ENCODE measurements at regions not wholly inside any gene's neighbourhood (a gene's known extent, or its start where the extent isn't known, plus 50 kb on each side); places are given as distances from the start of the nearest gene placed in this dataset.

DNA sequence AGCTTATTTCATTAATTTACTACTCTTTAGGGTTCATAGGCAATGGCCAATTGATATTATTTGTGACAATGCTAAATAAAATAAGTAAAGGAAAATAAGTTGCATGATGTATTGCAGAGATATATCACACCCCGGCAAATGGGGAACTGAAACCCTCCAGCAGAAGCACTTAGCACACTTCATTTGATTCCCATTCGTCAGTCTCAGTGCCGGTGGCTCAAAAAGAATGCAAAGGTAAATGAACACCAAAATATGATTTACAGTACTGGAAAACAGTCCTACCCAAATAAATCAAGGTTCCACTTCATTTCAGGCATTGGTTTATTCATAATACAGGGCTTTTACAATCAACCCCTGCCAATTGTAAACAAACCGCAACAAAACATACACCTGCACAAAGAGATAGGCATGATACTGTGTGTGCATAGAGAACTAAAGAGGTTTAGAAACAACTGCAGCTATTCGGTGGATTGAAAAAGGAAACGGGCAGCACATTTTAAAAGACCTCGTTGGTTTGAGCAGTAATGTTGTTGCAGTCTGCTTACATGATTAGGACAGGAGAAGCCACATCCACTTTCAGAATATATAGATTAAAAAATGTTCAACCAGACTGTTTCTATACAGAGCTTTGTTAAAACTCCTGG lies 1019.2 kb downstream of the TTLL7 start (continued):
- TF ChIP-seq, protein P1, sequence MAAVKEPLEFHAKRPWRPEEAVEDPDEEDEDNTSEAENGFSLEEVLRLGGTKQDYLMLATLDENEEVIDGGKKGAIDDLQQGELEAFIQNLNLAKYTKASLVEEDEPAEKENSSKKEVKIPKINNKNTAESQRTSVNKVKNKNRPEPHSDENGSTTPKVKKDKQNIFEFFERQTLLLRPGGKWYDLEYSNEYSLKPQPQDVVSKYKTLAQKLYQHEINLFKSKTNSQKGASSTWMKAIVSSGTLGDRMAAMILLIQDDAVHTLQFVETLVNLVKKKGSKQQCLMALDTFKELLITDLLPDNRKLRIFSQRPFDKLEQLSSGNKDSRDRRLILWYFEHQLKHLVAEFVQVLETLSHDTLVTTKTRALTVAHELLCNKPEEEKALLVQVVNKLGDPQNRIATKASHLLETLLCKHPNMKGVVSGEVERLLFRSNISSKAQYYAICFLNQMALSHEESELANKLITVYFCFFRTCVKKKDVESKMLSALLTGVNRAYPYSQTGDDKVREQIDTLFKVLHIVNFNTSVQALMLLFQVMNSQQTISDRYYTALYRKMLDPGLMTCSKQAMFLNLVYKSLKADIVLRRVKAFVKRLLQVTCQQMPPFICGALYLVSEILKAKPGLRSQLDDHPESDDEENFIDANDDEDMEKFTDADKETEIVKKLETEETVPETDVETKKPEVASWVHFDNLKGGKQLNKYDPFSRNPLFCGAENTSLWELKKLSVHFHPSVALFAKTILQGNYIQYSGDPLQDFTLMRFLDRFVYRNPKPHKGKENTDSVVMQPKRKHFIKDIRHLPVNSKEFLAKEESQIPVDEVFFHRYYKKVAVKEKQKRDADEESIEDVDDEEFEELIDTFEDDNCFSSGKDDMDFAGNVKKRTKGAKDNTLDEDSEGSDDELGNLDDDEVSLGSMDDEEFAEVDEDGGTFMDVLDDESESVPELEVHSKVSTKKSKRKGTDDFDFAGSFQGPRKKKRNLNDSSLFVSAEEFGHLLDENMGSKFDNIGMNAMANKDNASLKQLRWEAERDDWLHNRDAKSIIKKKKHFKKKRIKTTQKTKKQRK (IDR thresholded peaks at IDR 0.05; ENCODE audit: low read depth, low read length): no peak
- TF ChIP-seq RAD21 (IDR thresholded peaks at IDR 0.05; ENCODE audit: insufficient read depth, low read depth, low read length): no peak
- TF ChIP-seq GATAD2B (conservative IDR thresholded peaks at IDR 0.05; ENCODE audit: low read depth): no peak
- 0 out of 2 replicates have a peak, but pooled peaks have one; percentile 14 for TF ChIP-seq RUNX3 (IDR thresholded peaks at IDR 0.05; ENCODE audit: low read length)
- TF ChIP-seq, protein P2, sequence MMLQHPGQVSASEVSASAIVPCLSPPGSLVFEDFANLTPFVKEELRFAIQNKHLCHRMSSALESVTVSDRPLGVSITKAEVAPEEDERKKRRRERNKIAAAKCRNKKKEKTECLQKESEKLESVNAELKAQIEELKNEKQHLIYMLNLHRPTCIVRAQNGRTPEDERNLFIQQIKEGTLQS (IDR thresholded peaks at IDR 0.05; ENCODE audit: borderline replicate concordance, extremely low read depth, low read depth, low read length): no peak
- no peak for TF ChIP-seq HDGF (IDR thresholded peaks at IDR 0.05)
- 0 out of 2 replicates have a peak, but pooled peaks have one; percentile 60 for TF ChIP-seq RCOR1 (conservative IDR thresholded peaks at IDR 0.05; ENCODE audit: low read depth, low read length)
- TF ChIP-seq EZH2 (IDR thresholded peaks at IDR 0.05; ENCODE audit: borderline replicate concordance, control insufficient read depth, low read depth, low read length): no peak
- TF ChIP-seq CBX5 (IDR thresholded peaks at IDR 0.05; ENCODE audit: low read depth): no peak
- TF ChIP-seq HDAC6 (IDR thresholded peaks at IDR 0.05; ENCODE audit: unreplicated experiment): no peak
- peak; percentile 89 for TF ChIP-seq IRF4 (IDR thresholded peaks at IDR 0.05; ENCODE audit: low read depth, low read length)
- no peak for TF ChIP-seq EGR1 (IDR thresholded peaks at IDR 0.05; ENCODE audit: borderline replicate concordance in 1 of 2, low read depth in 2 of 2, low read length in 2 of 2)
- TF ChIP-seq BCL11A (IDR thresholded peaks at IDR 0.05; ENCODE audit: low read depth, low read length): 0 out of 2 replicates have a peak, but pooled peaks have one; percentile 24
- TF ChIP-seq STAT1 (conservative IDR thresholded peaks at IDR 0.05): no peak
- no peak for TF ChIP-seq POU2F2 (IDR thresholded peaks at IDR 0.05; ENCODE audit: borderline replicate concordance, low read depth, low read length)
- TF ChIP-seq, protein P3, sequence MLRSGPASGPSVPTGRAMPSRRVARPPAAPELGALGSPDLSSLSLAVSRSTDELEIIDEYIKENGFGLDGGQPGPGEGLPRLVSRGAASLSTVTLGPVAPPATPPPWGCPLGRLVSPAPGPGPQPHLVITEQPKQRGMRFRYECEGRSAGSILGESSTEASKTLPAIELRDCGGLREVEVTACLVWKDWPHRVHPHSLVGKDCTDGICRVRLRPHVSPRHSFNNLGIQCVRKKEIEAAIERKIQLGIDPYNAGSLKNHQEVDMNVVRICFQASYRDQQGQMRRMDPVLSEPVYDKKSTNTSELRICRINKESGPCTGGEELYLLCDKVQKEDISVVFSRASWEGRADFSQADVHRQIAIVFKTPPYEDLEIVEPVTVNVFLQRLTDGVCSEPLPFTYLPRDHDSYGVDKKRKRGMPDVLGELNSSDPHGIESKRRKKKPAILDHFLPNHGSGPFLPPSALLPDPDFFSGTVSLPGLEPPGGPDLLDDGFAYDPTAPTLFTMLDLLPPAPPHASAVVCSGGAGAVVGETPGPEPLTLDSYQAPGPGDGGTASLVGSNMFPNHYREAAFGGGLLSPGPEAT (IDR thresholded peaks at IDR 0.05; ENCODE audit: low read depth): no peak
- TF ChIP-seq ETV6 (conservative IDR thresholded peaks at IDR 0.05 in 1 of 2, IDR thresholded peaks at IDR 0.05 in 1 of 2; ENCODE audit: borderline replicate concordance in 1 of 2, low read depth in 1 of 2): no peak
- TF ChIP-seq MXI1 (IDR thresholded peaks at IDR 0.05; ENCODE audit: low read depth, low read length): no peak
- TF ChIP-seq PAX5 (IDR thresholded peaks at IDR 0.05; ENCODE audit: borderline replicate concordance, low read depth, low read length): peak; percentile 83
- TF ChIP-seq, protein P4, sequence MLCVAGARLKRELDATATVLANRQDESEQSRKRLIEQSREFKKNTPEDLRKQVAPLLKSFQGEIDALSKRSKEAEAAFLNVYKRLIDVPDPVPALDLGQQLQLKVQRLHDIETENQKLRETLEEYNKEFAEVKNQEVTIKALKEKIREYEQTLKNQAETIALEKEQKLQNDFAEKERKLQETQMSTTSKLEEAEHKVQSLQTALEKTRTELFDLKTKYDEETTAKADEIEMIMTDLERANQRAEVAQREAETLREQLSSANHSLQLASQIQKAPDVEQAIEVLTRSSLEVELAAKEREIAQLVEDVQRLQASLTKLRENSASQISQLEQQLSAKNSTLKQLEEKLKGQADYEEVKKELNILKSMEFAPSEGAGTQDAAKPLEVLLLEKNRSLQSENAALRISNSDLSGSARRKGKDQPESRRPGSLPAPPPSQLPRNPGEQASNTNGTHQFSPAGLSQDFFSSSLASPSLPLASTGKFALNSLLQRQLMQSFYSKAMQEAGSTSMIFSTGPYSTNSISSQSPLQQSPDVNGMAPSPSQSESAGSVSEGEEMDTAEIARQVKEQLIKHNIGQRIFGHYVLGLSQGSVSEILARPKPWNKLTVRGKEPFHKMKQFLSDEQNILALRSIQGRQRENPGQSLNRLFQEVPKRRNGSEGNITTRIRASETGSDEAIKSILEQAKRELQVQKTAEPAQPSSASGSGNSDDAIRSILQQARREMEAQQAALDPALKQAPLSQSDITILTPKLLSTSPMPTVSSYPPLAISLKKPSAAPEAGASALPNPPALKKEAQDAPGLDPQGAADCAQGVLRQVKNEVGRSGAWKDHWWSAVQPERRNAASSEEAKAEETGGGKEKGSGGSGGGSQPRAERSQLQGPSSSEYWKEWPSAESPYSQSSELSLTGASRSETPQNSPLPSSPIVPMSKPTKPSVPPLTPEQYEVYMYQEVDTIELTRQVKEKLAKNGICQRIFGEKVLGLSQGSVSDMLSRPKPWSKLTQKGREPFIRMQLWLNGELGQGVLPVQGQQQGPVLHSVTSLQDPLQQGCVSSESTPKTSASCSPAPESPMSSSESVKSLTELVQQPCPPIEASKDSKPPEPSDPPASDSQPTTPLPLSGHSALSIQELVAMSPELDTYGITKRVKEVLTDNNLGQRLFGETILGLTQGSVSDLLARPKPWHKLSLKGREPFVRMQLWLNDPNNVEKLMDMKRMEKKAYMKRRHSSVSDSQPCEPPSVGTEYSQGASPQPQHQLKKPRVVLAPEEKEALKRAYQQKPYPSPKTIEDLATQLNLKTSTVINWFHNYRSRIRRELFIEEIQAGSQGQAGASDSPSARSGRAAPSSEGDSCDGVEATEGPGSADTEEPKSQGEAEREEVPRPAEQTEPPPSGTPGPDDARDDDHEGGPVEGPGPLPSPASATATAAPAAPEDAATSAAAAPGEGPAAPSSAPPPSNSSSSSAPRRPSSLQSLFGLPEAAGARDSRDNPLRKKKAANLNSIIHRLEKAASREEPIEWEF (IDR thresholded peaks at IDR 0.05; ENCODE audit: insufficient replicate concordance, low read depth, low read length): no peak
